ENCODE measurements at regions not wholly inside any gene's neighbourhood (a gene's known extent, or its start where the extent isn't known, plus 50 kb on each side); places are given as distances from the start of the nearest gene placed in this dataset.

- no peak overlapping the region for H3K4me2 ChIP-seq (ENCODE audit: low read length)
- DNase-seq: peak; percentile 52
- H3F3A ChIP-seq (ENCODE audit: low read length, unreplicated experiment): no peaks in the 10 kb centered on the region
- CTCF ChIA-PET: no interaction called here
- no peak overlapping the region for H3K9ac ChIP-seq (ENCODE audit: low read length)
- no peaks in the 10 kb centered on the region for H3K9me3 ChIP-seq (ENCODE audit: low read length)
- H3K36me3 ChIP-seq (ENCODE audit: low read depth, low read length): no peaks in the 10 kb centered on the region
- no peaks in the 10 kb centered on the region for H3K79me2 ChIP-seq (ENCODE audit: low read length)
- intact Hi-C loops (cut with micrococcal nuclease): no loop called here
- no peaks in the 10 kb centered on the region for H4K20me1 ChIP-seq (ENCODE audit: low read length)
- no peak for ATAC-seq
- H3K4me3 ChIP-seq (ENCODE audit: low read length): no peak overlapping the region
- BruUV-seq (replicated peaks): no TSS peak
- TF ChIP-seq EZH2phosphoT487 (IDR thresholded peaks at IDR 0.05; ENCODE audit: borderline replicate concordance, low read length): no peak
- no peak for TF ChIP-seq EZH2 (IDR thresholded peaks at IDR 0.05; ENCODE audit: low read length, unreplicated experiment)
- TF ChIP-seq, protein P1, sequence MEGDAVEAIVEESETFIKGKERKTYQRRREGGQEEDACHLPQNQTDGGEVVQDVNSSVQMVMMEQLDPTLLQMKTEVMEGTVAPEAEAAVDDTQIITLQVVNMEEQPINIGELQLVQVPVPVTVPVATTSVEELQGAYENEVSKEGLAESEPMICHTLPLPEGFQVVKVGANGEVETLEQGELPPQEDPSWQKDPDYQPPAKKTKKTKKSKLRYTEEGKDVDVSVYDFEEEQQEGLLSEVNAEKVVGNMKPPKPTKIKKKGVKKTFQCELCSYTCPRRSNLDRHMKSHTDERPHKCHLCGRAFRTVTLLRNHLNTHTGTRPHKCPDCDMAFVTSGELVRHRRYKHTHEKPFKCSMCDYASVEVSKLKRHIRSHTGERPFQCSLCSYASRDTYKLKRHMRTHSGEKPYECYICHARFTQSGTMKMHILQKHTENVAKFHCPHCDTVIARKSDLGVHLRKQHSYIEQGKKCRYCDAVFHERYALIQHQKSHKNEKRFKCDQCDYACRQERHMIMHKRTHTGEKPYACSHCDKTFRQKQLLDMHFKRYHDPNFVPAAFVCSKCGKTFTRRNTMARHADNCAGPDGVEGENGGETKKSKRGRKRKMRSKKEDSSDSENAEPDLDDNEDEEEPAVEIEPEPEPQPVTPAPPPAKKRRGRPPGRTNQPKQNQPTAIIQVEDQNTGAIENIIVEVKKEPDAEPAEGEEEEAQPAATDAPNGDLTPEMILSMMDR (conservative IDR thresholded peaks at IDR 0.05; ENCODE audit: low read depth, low read length): no peak
- peaks cover 23% of the 10 kb centered on the region for H3K4me1 ChIP-seq (ENCODE audit: insufficient read depth, low read length)
- H3K27me3 ChIP-seq (ENCODE audit: low read length): no peaks in the 10 kb centered on the region
- POLR2A ChIA-PET (ENCODE audit: unreplicated experiment): no interaction called here
- H3K27ac ChIP-seq (ENCODE audit: low read length): no peak overlapping the region
- H3K9me2 ChIP-seq (replicated peaks; ENCODE audit: low read length): no peaks in the 10 kb centered on the region
- no peak overlapping the region for H2AFZ ChIP-seq (ENCODE audit: low read length)
Observed at GRCh38 chr2:145016711-145017110, 496.8 kb upstream of the ZEB2 start.

GRCh38 chr2:145015561-145015960 is 495.6 kb upstream of the ZEB2 start:
- no peak overlapping the region for H3K27ac ChIP-seq (ENCODE audit: low read length)
- BruUV-seq (replicated peaks): no TSS peak
- POLR2A ChIA-PET (ENCODE audit: unreplicated experiment): no interaction called here
- no peaks in the 10 kb centered on the region for H3K27me3 ChIP-seq (ENCODE audit: low read length)
- H3K36me3 ChIP-seq (ENCODE audit: low read depth, low read length): no peaks in the 10 kb centered on the region
- H2AFZ ChIP-seq (ENCODE audit: low read length): no peak overlapping the region
- ATAC-seq: no peak
- intact Hi-C loops (cut with micrococcal nuclease): no loop called here
- CTCF ChIA-PET: no interaction called here
- TF ChIP-seq EZH2 (IDR thresholded peaks at IDR 0.05; ENCODE audit: low read length, unreplicated experiment) (no peak), EZH2phosphoT487 (IDR thresholded peaks at IDR 0.05; ENCODE audit: borderline replicate concordance, low read length) (no peak)
- TF ChIP-seq, protein P1 (conservative IDR thresholded peaks at IDR 0.05; ENCODE audit: low read depth, low read length): no peak
- peak; percentile 41 for DNase-seq
- H3K4me1 ChIP-seq (ENCODE audit: insufficient read depth, low read length): peaks cover 30% of the 10 kb centered on the region
- no peaks in the 10 kb centered on the region for H3K79me2 ChIP-seq (ENCODE audit: low read length)
- no peaks in the 10 kb centered on the region for H3K9me3 ChIP-seq (ENCODE audit: low read length)
- H3K9me2 ChIP-seq (replicated peaks; ENCODE audit: low read length): no peaks in the 10 kb centered on the region
- no peak overlapping the region for H3K4me2 ChIP-seq (ENCODE audit: low read length)
- H3K9ac ChIP-seq (ENCODE audit: low read length): no peak overlapping the region
- H3F3A ChIP-seq (ENCODE audit: low read length, unreplicated experiment): no peaks in the 10 kb centered on the region
- H3K4me3 ChIP-seq (ENCODE audit: low read length): no peak overlapping the region
- no peaks in the 10 kb centered on the region for H4K20me1 ChIP-seq (ENCODE audit: low read length)

DNA sequence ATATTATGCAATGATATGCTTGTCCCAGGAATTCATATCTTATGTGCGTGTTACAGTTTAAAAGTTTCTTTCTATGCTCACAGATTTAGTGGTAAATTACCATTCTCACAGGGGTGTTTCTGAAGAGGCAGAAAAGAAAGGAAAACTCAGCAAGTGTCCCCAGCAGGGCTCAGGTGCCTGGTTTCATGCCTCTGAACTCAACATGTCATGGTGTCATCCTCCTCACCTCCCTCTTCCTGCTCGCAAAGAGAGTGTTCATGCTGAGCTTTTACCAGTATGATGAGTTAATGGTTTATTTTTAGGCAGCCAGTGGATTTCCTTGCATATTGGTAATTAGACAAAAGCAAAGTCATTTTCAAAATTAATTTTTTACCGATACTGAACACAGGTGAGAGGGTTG is 492.9 kb upstream of the ZEB2 start:
- H3K79me2 ChIP-seq (ENCODE audit: low read length): no peaks in the 10 kb centered on the region
- ATAC-seq (no peak), DNase-seq (no peak)
- peaks cover 30% of the 10 kb centered on the region for H3K4me1 ChIP-seq (ENCODE audit: insufficient read depth, low read length)
- no peaks in the 10 kb centered on the region for H3K9me2 ChIP-seq (replicated peaks; ENCODE audit: low read length)
- H3K9ac ChIP-seq (ENCODE audit: low read length): no peak overlapping the region
- ChIA-PET POLR2A (ENCODE audit: unreplicated experiment) (no interaction called here), CTCF (no interaction called here)
- peak overlapping the region; percentile 56 for H3K4me2 ChIP-seq (ENCODE audit: low read length)
- H4K20me1 ChIP-seq (ENCODE audit: low read length): no peaks in the 10 kb centered on the region
- no TSS peak for BruUV-seq (replicated peaks)
- H2AFZ ChIP-seq (ENCODE audit: low read length): no peak overlapping the region
- no peaks in the 10 kb centered on the region for H3K36me3 ChIP-seq (ENCODE audit: low read depth, low read length)
- peak overlapping the region; percentile 45 for H3K27ac ChIP-seq (ENCODE audit: low read length)
- H3K9me3 ChIP-seq (ENCODE audit: low read length): no peaks in the 10 kb centered on the region
- no peaks in the 10 kb centered on the region for H3K27me3 ChIP-seq (ENCODE audit: low read length)
- H3F3A ChIP-seq (ENCODE audit: low read length, unreplicated experiment): peaks cover 4% of the 10 kb centered on the region
- intact Hi-C loops (cut with micrococcal nuclease): loop anchor here (2.0 kb wide), 1 partner anchor 28 kb away; no protein-coding TSS in a partner anchor
- TF ChIP-seq, protein P1 (conservative IDR thresholded peaks at IDR 0.05; ENCODE audit: low read depth, low read length): no peak
- TF ChIP-seq EZH2phosphoT487 (IDR thresholded peaks at IDR 0.05; ENCODE audit: borderline replicate concordance, low read length) (no peak), EZH2 (IDR thresholded peaks at IDR 0.05; ENCODE audit: low read length, unreplicated experiment) (no peak)
- H3K4me3 ChIP-seq (ENCODE audit: low read length): peak overlapping the region; percentile 22; the same call in 1 of the 2 replicates

Measured in PC-3 (cell line).